ENCODE measurements at regions not wholly inside any gene's neighbourhood (a gene's known extent, or its start where the extent isn't known, plus 50 kb on each side); places are given as distances from the start of the nearest gene placed in this dataset.

DNA sequence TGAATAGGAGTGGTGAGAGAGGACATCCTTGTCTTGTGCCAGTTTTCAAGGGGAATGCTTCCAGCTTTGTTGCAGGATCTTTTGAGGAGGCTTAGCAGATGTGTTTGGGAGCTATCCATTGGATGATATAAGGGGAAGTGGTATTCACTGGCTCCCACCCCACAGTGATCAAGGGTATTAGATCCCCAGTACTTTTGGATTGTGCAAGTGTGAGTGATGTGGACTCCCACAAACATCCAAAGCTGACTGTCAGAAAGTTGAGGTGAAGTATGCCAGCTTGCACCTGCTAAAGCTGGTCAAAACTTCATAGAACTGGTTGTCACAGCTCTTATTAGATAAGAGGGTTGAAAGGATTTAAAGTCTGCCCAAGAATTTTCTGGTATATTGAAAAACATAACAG, 110.1 kb upstream of the BTG1 start:
- H2AFZ ChIP-seq, result no peak overlapping the region
- no peak for TF ChIP-seq EZH2 (IDR thresholded peaks at IDR 0.05; ENCODE audit: low read depth)
- TF ChIP-seq, protein P1, sequence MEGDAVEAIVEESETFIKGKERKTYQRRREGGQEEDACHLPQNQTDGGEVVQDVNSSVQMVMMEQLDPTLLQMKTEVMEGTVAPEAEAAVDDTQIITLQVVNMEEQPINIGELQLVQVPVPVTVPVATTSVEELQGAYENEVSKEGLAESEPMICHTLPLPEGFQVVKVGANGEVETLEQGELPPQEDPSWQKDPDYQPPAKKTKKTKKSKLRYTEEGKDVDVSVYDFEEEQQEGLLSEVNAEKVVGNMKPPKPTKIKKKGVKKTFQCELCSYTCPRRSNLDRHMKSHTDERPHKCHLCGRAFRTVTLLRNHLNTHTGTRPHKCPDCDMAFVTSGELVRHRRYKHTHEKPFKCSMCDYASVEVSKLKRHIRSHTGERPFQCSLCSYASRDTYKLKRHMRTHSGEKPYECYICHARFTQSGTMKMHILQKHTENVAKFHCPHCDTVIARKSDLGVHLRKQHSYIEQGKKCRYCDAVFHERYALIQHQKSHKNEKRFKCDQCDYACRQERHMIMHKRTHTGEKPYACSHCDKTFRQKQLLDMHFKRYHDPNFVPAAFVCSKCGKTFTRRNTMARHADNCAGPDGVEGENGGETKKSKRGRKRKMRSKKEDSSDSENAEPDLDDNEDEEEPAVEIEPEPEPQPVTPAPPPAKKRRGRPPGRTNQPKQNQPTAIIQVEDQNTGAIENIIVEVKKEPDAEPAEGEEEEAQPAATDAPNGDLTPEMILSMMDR (conservative IDR thresholded peaks at IDR 0.05), result no peak
- H3K9me3 ChIP-seq (ENCODE audit: insufficient read depth, low read depth), result no peaks in the 10 kb centered on the region
- H3K9me2 ChIP-seq (ENCODE audit: insufficient read depth), result 0 out of 2 replicates have a peak, but pooled peaks cover 9% of the 10 kb centered on the region
- no TSS peak for BruUV-seq (replicated peaks)
- no peak for DNase-seq
- no peaks in the 10 kb centered on the region for H4K20me1 ChIP-seq (ENCODE audit: insufficient read depth)
- intact Hi-C loops (cut with micrococcal nuclease; ENCODE audit: unreplicated experiment), result no loop called here
- ChIA-PET POLR2A (ENCODE audit: unreplicated experiment) (interaction anchor here (0.6 kb wide), 1 partner anchor 384 kb away, joined by 3 read pairs; no protein-coding TSS in a partner anchor), CTCF (no interaction called here)
- H3K27ac ChIP-seq, result no peak overlapping the region
- H3K4me1 ChIP-seq (replicated peaks; ENCODE audit: insufficient read depth), result no peaks in the 10 kb centered on the region
- no peaks in the 10 kb centered on the region for H3F3A ChIP-seq (ENCODE audit: insufficient read depth, low read depth)
- H3K4me3 ChIP-seq, result no peak overlapping the region
- no peaks in the 10 kb centered on the region for H3K36me3 ChIP-seq (ENCODE audit: low read depth)
- H3K27me3 ChIP-seq (ENCODE audit: insufficient read depth, low read depth), result no peaks in the 10 kb centered on the region
- H3K4me2 ChIP-seq, result no peak overlapping the region
- H3K79me2 ChIP-seq (ENCODE audit: low read depth), result no peaks in the 10 kb centered on the region

DNA sequence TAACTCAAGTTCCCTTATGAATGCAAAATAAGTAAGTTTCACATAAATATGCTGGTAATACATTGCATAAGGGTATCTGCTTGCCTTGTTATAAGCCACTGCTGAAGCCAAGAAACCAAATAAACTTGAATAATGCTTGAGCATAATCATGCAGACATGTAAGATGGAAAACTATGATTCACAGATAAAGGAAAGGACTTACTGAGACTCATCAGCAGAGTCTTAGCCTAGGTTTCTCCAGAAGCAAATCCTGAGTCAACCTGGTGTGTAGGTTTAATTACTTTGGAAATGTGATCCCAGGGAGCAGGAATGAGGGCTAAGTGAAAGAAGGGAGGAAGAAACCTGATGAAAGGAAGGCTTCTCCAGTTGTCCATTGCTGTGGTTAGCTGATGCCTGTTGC, 107.7 kb upstream of the BTG1 start:
- Histone ChIP-seq H3K79me2 (ENCODE audit: low read depth) (no peaks in the 10 kb centered on the region), H3F3A (ENCODE audit: insufficient read depth, low read depth) (no peaks in the 10 kb centered on the region), H3K4me1 (replicated peaks; ENCODE audit: insufficient read depth) (no peaks in the 10 kb centered on the region), H3K27ac (no peak overlapping the region), H3K4me2 (no peak overlapping the region), H3K36me3 (ENCODE audit: low read depth) (no peaks in the 10 kb centered on the region), H3K9me3 (ENCODE audit: insufficient read depth, low read depth) (no peaks in the 10 kb centered on the region), H3K27me3 (ENCODE audit: insufficient read depth, low read depth) (no peaks in the 10 kb centered on the region), H4K20me1 (ENCODE audit: insufficient read depth) (no peaks in the 10 kb centered on the region), H3K9me2 (ENCODE audit: insufficient read depth) (no peaks in the 10 kb centered on the region), H3K4me3 (no peak overlapping the region), H2AFZ (no peak overlapping the region)
- CTCF ChIA-PET, result no interaction called here
- intact Hi-C loops (cut with micrococcal nuclease; ENCODE audit: unreplicated experiment), result no loop called here
- POLR2A ChIA-PET (ENCODE audit: unreplicated experiment), result no interaction called here
- no peak for DNase-seq
- no TSS peak for BruUV-seq (replicated peaks)
- TF ChIP-seq, protein P1 (conservative IDR thresholded peaks at IDR 0.05), result no peak
- TF ChIP-seq EZH2 (IDR thresholded peaks at IDR 0.05; ENCODE audit: low read depth), result no peak

GRCh38 chr12:92248977-92249376, 103.3 kb upstream of the BTG1 start:
- Histone ChIP-seq H3K27ac (no peak overlapping the region), H3F3A (ENCODE audit: insufficient read depth, low read depth) (no peaks in the 10 kb centered on the region), H3K4me1 (replicated peaks; ENCODE audit: insufficient read depth) (no peaks in the 10 kb centered on the region), H2AFZ (no peak overlapping the region), H3K27me3 (ENCODE audit: insufficient read depth, low read depth) (no peaks in the 10 kb centered on the region), H3K79me2 (ENCODE audit: low read depth) (no peaks in the 10 kb centered on the region), H3K36me3 (ENCODE audit: low read depth) (no peaks in the 10 kb centered on the region), H3K4me2 (no peak overlapping the region), H3K4me3 (no peak overlapping the region), H3K9me2 (ENCODE audit: insufficient read depth) (no peaks in the 10 kb centered on the region), H4K20me1 (ENCODE audit: insufficient read depth) (no peaks in the 10 kb centered on the region), H3K9me3 (ENCODE audit: insufficient read depth, low read depth) (no peaks in the 10 kb centered on the region)
- no peak for DNase-seq
- CTCF ChIA-PET, result no interaction called here
- TF ChIP-seq, protein P1 (conservative IDR thresholded peaks at IDR 0.05), result no peak
- no peak for TF ChIP-seq EZH2 (IDR thresholded peaks at IDR 0.05; ENCODE audit: low read depth)
- no TSS peak for BruUV-seq (replicated peaks)
- intact Hi-C loops (cut with micrococcal nuclease; ENCODE audit: unreplicated experiment), result no loop called here
- POLR2A ChIA-PET (ENCODE audit: unreplicated experiment), result interaction anchor here (0.7 kb wide), 1 partner anchor 182 kb away, joined by 8 read pairs; no protein-coding TSS in a partner anchor
